Upper lobe of left lung (tissue), 4 donors: ENCODE measurements at regions not wholly inside any gene's neighbourhood (a gene's known extent, or its start where the extent isn't known, plus 50 kb on each side); places are given as distances from the start of the nearest gene placed in this dataset.

Experiments
- POLR2AphosphoS5 ChIP-seq, 2 donors: sonication (generic); formaldehyde crosslinking; IDR thresholded peaks; one replicate each; pipeline ENCODE4 v1.5.1; 2017; ENCODE audit warnings: antibody characterized with exemption in 2 of 2
- TF ChIP-seq, protein P1 (sequence below), 6 experiments: fragments of 450-650 bp in 4 of 6; fragments of 200-600 bp in 2 of 6; sonication (generic) in 2 of 6; IDR thresholded peaks; one replicate each; pipeline ENCODE4 v1.5.1; 2016 to 2019; ENCODE audit warnings: antibody characterized with exemption in 6 of 6

DNA sequence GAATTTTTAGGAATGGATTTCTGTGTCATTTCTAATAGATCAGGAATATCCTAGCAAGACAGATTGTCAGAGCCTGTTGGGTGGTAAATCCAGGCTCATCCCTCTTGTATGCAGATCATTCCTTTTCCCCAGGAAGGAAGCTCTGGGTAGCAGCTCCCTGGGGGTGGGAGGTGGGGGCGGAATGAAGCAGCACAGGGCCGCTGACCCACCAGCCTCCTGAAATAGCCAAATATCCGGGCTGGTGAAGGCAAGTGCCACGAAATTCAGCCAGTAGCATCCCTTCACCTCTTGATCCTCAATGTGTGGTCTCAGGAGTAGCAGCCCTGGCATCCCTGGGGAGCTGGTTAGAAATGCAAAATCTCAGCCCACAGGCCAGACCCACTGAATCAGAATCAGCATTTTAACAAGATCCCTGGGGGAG, 256.9 kb downstream of the LRFN2 start:
- TF ChIP-seq, protein P1, sequence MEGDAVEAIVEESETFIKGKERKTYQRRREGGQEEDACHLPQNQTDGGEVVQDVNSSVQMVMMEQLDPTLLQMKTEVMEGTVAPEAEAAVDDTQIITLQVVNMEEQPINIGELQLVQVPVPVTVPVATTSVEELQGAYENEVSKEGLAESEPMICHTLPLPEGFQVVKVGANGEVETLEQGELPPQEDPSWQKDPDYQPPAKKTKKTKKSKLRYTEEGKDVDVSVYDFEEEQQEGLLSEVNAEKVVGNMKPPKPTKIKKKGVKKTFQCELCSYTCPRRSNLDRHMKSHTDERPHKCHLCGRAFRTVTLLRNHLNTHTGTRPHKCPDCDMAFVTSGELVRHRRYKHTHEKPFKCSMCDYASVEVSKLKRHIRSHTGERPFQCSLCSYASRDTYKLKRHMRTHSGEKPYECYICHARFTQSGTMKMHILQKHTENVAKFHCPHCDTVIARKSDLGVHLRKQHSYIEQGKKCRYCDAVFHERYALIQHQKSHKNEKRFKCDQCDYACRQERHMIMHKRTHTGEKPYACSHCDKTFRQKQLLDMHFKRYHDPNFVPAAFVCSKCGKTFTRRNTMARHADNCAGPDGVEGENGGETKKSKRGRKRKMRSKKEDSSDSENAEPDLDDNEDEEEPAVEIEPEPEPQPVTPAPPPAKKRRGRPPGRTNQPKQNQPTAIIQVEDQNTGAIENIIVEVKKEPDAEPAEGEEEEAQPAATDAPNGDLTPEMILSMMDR (IDR thresholded peaks at IDR 0.05), result no peak
- TF ChIP-seq POLR2AphosphoS5 (IDR thresholded peaks at IDR 0.05), result no peak
